ENCODE measurements at regions not wholly inside any gene's neighbourhood (a gene's known extent, or its start where the extent isn't known, plus 50 kb on each side); places are given as distances from the start of the nearest gene placed in this dataset.

DNA sequence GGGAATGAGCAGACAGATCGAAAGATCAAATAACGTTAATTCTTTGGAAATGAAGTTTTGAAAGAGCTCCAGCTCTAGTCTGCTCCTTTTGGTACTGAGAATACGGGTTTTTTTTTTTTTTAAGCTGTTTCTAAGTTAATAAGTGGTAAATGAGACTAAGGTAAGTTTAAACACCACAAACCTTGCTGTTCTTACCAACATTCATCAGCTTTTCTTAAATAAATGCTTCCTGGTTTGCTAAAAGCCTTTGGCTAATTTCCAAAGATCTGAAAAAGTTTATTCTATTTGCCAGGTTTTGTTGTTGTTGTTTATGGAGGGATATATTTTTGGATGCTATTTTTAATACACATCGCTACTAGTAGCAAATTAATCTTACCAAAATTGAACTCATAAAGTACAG lies 55.1 kb upstream of the STXBP5 start:
- TF ChIP-seq, protein P1, sequence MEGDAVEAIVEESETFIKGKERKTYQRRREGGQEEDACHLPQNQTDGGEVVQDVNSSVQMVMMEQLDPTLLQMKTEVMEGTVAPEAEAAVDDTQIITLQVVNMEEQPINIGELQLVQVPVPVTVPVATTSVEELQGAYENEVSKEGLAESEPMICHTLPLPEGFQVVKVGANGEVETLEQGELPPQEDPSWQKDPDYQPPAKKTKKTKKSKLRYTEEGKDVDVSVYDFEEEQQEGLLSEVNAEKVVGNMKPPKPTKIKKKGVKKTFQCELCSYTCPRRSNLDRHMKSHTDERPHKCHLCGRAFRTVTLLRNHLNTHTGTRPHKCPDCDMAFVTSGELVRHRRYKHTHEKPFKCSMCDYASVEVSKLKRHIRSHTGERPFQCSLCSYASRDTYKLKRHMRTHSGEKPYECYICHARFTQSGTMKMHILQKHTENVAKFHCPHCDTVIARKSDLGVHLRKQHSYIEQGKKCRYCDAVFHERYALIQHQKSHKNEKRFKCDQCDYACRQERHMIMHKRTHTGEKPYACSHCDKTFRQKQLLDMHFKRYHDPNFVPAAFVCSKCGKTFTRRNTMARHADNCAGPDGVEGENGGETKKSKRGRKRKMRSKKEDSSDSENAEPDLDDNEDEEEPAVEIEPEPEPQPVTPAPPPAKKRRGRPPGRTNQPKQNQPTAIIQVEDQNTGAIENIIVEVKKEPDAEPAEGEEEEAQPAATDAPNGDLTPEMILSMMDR (IDR thresholded peaks at IDR 0.05; ENCODE audit: insufficient read depth, low read depth, low read length): no peak
- no peak for TF ChIP-seq EZH2 (IDR thresholded peaks at IDR 0.05; ENCODE audit: insufficient read depth, low read length)
- Mint-ChIP-seq H3K9me3 (ENCODE audit: unreplicated experiment) (peaks cover 1% of the 10 kb centered on the region), H3K36me3 (ENCODE audit: low read depth, unreplicated experiment) (no peaks in the 10 kb centered on the region), H3K4me1 (ENCODE audit: low read depth, unreplicated experiment) (no peaks in the 10 kb centered on the region), H3K4me3 (ENCODE audit: unreplicated experiment) (no peak overlapping the region), H3K27ac (ENCODE audit: unreplicated experiment) (no peak overlapping the region), H3K27me3 (ENCODE audit: low read depth, unreplicated experiment) (peaks cover 2% of the 10 kb centered on the region)
- Histone ChIP-seq H3K27me3 (ENCODE audit: insufficient read depth, low read length) (no peaks in the 10 kb centered on the region), H3K9ac (ENCODE audit: low read length) (no peak overlapping the region), H3K36me3 (ENCODE audit: insufficient read depth, low read length) (no peaks in the 10 kb centered on the region), H3K79me2 (ENCODE audit: insufficient read depth, low read length) (no peaks in the 10 kb centered on the region), H3K4me1 (ENCODE audit: insufficient read depth, low read length) (no peaks in the 10 kb centered on the region), H3K9me3 (ENCODE audit: insufficient read depth, low read depth, low read length) (no peaks in the 10 kb centered on the region), H3K4me2 (ENCODE audit: low read length) (no peak overlapping the region), H3K4me3 (ENCODE audit: insufficient read depth, low read depth, low read length) (no peak overlapping the region), H4K20me1 (ENCODE audit: insufficient read depth, low read length) (no peaks in the 10 kb centered on the region), H3K27ac (ENCODE audit: low read depth, low read length) (no peak overlapping the region), H2AFZ (ENCODE audit: low read depth, low read length) (no peak overlapping the region)
- peak; percentile 58 for FAIRE-seq
- no peak for DNase-seq (ENCODE audit: low read depth)

DNA sequence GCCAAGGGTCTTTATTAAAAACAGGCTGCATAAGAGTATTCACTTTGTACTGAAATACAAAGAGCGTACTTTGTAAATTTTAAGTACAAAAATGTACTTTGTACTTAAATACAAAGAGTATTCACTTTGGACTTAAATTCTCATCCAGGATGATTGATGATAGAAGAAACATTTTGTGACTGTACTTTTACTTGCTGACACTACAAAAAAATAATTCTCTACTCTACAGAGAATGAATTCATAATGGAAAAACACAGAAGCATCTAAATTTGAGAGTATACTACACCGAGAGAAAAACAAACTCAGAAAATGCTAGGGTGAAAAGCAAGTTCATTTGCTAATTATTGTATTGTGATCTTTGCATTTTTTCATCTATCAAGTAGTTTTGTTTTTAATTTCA lies 54.4 kb upstream of the STXBP5 start:
- no peak overlapping the region for H3K27ac ChIP-seq (ENCODE audit: low read depth, low read length)
- no peak overlapping the region for H2AFZ ChIP-seq (ENCODE audit: low read depth, low read length)
- no peak overlapping the region for H3K9ac ChIP-seq (ENCODE audit: low read length)
- no peaks in the 10 kb centered on the region for H3K9me3 ChIP-seq (ENCODE audit: insufficient read depth, low read depth, low read length)
- Mint-ChIP-seq H3K27ac (ENCODE audit: unreplicated experiment) (no peak overlapping the region), H3K9me3 (ENCODE audit: unreplicated experiment) (peaks cover 1% of the 10 kb centered on the region), H3K27me3 (ENCODE audit: low read depth, unreplicated experiment) (peaks cover 2% of the 10 kb centered on the region), H3K4me3 (ENCODE audit: unreplicated experiment) (no peak overlapping the region), H3K4me1 (ENCODE audit: low read depth, unreplicated experiment) (no peaks in the 10 kb centered on the region), H3K36me3 (ENCODE audit: low read depth, unreplicated experiment) (no peaks in the 10 kb centered on the region)
- no peaks in the 10 kb centered on the region for H3K27me3 ChIP-seq (ENCODE audit: insufficient read depth, low read length)
- no peaks in the 10 kb centered on the region for H3K36me3 ChIP-seq (ENCODE audit: insufficient read depth, low read length)
- no peaks in the 10 kb centered on the region for H3K4me1 ChIP-seq (ENCODE audit: insufficient read depth, low read length)
- no peaks in the 10 kb centered on the region for H3K79me2 ChIP-seq (ENCODE audit: insufficient read depth, low read length)
- H3K4me2 ChIP-seq (ENCODE audit: low read length): no peak overlapping the region
- FAIRE-seq: no peak
- H4K20me1 ChIP-seq (ENCODE audit: insufficient read depth, low read length): no peaks in the 10 kb centered on the region
- DNase-seq (ENCODE audit: low read depth): no peak
- no peak overlapping the region for H3K4me3 ChIP-seq (ENCODE audit: insufficient read depth, low read depth, low read length)
- no peak for TF ChIP-seq EZH2 (IDR thresholded peaks at IDR 0.05; ENCODE audit: insufficient read depth, low read length)
- TF ChIP-seq, protein P1 (IDR thresholded peaks at IDR 0.05; ENCODE audit: insufficient read depth, low read depth, low read length): no peak

DNA sequence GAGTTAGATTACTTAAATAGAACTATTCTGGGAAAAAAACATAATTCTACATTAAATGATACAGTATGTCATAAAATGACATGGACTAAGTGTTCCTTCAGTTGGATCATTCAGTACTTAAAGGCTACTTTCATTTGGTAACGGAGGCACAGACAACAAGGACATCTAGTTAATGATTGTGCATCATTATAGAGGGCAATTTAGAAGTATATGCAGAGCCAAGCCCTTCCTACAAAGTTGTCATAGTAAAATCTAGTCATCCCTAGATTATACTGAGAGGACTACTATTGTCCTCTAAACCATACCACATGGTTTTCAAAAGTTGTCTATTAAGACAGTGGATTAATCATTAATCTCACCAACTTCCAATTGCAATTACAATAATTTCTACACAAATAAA lies 53.9 kb upstream of the STXBP5 start:
- no peak for FAIRE-seq

More for the DNA sequence above, 53.9 kb upstream of the STXBP5 start:
- H3K27me3 ChIP-seq (ENCODE audit: insufficient read depth, low read length): no peaks in the 10 kb centered on the region
- Mint-ChIP-seq H3K9me3 (ENCODE audit: unreplicated experiment) (peaks cover 1% of the 10 kb centered on the region), H3K36me3 (ENCODE audit: low read depth, unreplicated experiment) (no peaks in the 10 kb centered on the region), H3K27me3 (ENCODE audit: low read depth, unreplicated experiment) (peaks cover 2% of the 10 kb centered on the region), H3K27ac (ENCODE audit: unreplicated experiment) (no peak overlapping the region), H3K4me1 (ENCODE audit: low read depth, unreplicated experiment) (no peaks in the 10 kb centered on the region), H3K4me3 (ENCODE audit: unreplicated experiment) (no peak overlapping the region)
- H3K27ac ChIP-seq (ENCODE audit: low read depth, low read length): no peak overlapping the region
- H3K9me3 ChIP-seq (ENCODE audit: insufficient read depth, low read depth, low read length): no peaks in the 10 kb centered on the region
- H3K4me3 ChIP-seq (ENCODE audit: insufficient read depth, low read depth, low read length): no peak overlapping the region
- H3K4me1 ChIP-seq (ENCODE audit: insufficient read depth, low read length): no peaks in the 10 kb centered on the region
- no peak overlapping the region for H3K9ac ChIP-seq (ENCODE audit: low read length)
- H3K36me3 ChIP-seq (ENCODE audit: insufficient read depth, low read length): no peaks in the 10 kb centered on the region
- H4K20me1 ChIP-seq (ENCODE audit: insufficient read depth, low read length): no peaks in the 10 kb centered on the region
- TF ChIP-seq EZH2 (IDR thresholded peaks at IDR 0.05; ENCODE audit: insufficient read depth, low read length): no peak
- TF ChIP-seq, protein P1 (IDR thresholded peaks at IDR 0.05; ENCODE audit: insufficient read depth, low read depth, low read length): no peak
- no peaks in the 10 kb centered on the region for H3K79me2 ChIP-seq (ENCODE audit: insufficient read depth, low read length)
- no peak overlapping the region for H2AFZ ChIP-seq (ENCODE audit: low read depth, low read length)
- DNase-seq (ENCODE audit: low read depth): no peak
- H3K4me2 ChIP-seq (ENCODE audit: low read length): no peak overlapping the region
